ENCODE measurements at regions not wholly inside any gene's neighbourhood (a gene's known extent, or its start where the extent isn't known, plus 50 kb on each side); places are given as distances from the start of the nearest gene placed in this dataset.

DNA sequence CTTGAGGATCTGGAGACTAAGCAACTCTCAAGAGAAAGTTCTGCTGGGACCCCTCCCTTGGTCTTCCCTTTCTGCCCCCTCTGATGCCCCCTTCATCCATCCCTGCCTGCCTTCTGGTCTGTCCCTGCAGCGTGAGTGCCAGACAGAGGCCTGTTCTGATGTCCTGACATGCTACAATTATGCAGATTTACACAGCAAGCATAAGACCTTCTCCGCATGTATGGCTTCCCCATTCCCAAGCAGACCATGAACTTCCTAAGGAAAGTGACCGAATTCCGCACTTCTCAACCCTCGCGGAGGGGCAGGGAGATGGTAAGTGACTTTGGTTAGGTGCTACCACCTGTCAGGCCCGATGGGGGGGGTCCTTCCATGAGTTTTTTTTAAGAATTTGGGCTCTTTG is 150.1 kb upstream of the SDK2 start:
- DNase-seq (no peak), ATAC-seq (ENCODE audit: poor library complexity) (no peak)
- H3K27me3 ChIP-seq (ENCODE audit: control insufficient read depth in 1 of 2, insufficient read depth in 2 of 2, low read length in 2 of 2): no peaks in the 10 kb centered on the region
- H3K36me3 Mint-ChIP-seq (ENCODE audit: low read depth): no peaks in the 10 kb centered on the region
- H3K27ac ChIP-seq (ENCODE audit: low read depth in 1 of 2, low read length in 2 of 2): no peak overlapping the region
- no peak overlapping the region for H3K27ac Mint-ChIP-seq
- no peak for TF ChIP-seq CTCF (IDR thresholded peaks at IDR 0.05)
- peaks cover 2% of the 10 kb centered on the region for H3K9me3 Mint-ChIP-seq
- intact Hi-C loops (cut with DNase I, micrococcal nuclease): no loop called here
- H3K4me1 ChIP-seq (ENCODE audit: insufficient read depth, low read length): no peaks in the 10 kb centered on the region
- no peaks in the 10 kb centered on the region for H3K36me3 ChIP-seq (ENCODE audit: insufficient read depth, low read length)
- H3K4me3 ChIP-seq (ENCODE audit: low read length): no peak overlapping the region
- CTCF ChIA-PET: no interaction called here
- no peak overlapping the region for H3K4me3 Mint-ChIP-seq
- peaks cover 4% of the 10 kb centered on the region for H3K4me1 Mint-ChIP-seq (ENCODE audit: low read depth)
- POLR2A ChIA-PET: no interaction called here
- H3K9me3 ChIP-seq (ENCODE audit: control insufficient read depth in 1 of 2, insufficient read depth in 1 of 2, low read length in 2 of 2): no peaks in the 10 kb centered on the region
- H3K27me3 Mint-ChIP-seq: no peaks in the 10 kb centered on the region

DNA sequence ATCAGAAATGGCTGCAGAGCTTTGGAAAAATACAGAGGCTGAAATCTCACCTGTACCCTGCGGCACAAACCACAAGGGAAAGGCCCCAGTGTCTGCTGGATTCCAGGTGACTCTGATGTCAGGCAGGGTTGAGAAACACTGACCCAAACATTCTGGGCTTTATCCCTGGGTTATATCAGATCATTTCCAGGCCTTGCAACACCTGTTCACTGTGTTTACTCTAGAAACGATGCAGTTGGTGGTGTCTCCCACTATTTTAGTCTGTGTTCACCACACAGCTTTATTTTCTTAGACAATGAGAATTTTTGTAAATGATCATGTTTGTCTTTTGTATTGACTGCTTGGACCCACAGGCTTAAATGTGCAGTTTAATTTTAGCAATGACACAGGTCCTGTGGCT is 151.5 kb upstream of the SDK2 start:
- no peak for TF ChIP-seq CTCF (IDR thresholded peaks at IDR 0.05)
- no peaks in the 10 kb centered on the region for H3K9me3 Mint-ChIP-seq
- no peaks in the 10 kb centered on the region for H3K27me3 Mint-ChIP-seq
- no peak overlapping the region for H3K4me3 ChIP-seq (ENCODE audit: low read length)
- intact Hi-C loops (cut with DNase I, micrococcal nuclease): no loop called here
- H3K27ac ChIP-seq (ENCODE audit: low read depth in 1 of 2, low read length in 2 of 2): no peak overlapping the region
- H3K4me3 Mint-ChIP-seq: no peak overlapping the region
- DNase-seq (no peak), ATAC-seq (ENCODE audit: poor library complexity) (no peak)
- H3K27me3 ChIP-seq (ENCODE audit: control insufficient read depth in 1 of 2, insufficient read depth in 2 of 2, low read length in 2 of 2): no peaks in the 10 kb centered on the region
- H3K4me1 Mint-ChIP-seq (ENCODE audit: low read depth): peaks cover 4% of the 10 kb centered on the region
- H3K36me3 ChIP-seq (ENCODE audit: insufficient read depth, low read length): no peaks in the 10 kb centered on the region
- no peaks in the 10 kb centered on the region for H3K36me3 Mint-ChIP-seq (ENCODE audit: low read depth)
- no peak overlapping the region for H3K27ac Mint-ChIP-seq
- H3K4me1 ChIP-seq (ENCODE audit: insufficient read depth, low read length): no peaks in the 10 kb centered on the region
- CTCF ChIA-PET: no interaction called here
- POLR2A ChIA-PET: interaction anchor here (1.2 kb wide), 1 partner anchor 74 kb away, joined by 3 read pairs; no protein-coding TSS in a partner anchor
- H3K9me3 ChIP-seq (ENCODE audit: control insufficient read depth in 1 of 2, insufficient read depth in 1 of 2, low read length in 2 of 2): no peaks in the 10 kb centered on the region

GRCh38 chr17:73797594-73798110 is 153.4 kb upstream of the SDK2 start:
- Histone ChIP-seq H3K27me3 (ENCODE audit: control insufficient read depth in 1 of 2, insufficient read depth in 2 of 2, low read length in 2 of 2) (peaks cover 0 to 4% of the 10 kb centered on the region in 2 experiments), H3K36me3 (ENCODE audit: insufficient read depth, low read length) (no peaks in the 10 kb centered on the region), H3K4me1 (ENCODE audit: insufficient read depth, low read length) (no peaks in the 10 kb centered on the region), H3K9me3 (ENCODE audit: control insufficient read depth in 1 of 2, insufficient read depth in 1 of 2, low read length in 2 of 2) (peaks cover 0 to 5% of the 10 kb centered on the region in 2 experiments), H3K4me3 (ENCODE audit: low read length) (no peak overlapping the region), H3K27ac (ENCODE audit: low read depth in 1 of 2, low read length in 2 of 2) (no peak overlapping the region)
- Mint-ChIP-seq H3K9me3 (no peaks in the 10 kb centered on the region), H3K27me3 (no peaks in the 10 kb centered on the region), H3K36me3 (ENCODE audit: low read depth) (no peaks in the 10 kb centered on the region), H3K4me1 (ENCODE audit: low read depth) (peaks cover 10% of the 10 kb centered on the region), H3K4me3 (no peak overlapping the region), H3K27ac (no peak overlapping the region)
- no peak for TF ChIP-seq CTCF (IDR thresholded peaks at IDR 0.05)
- ATAC-seq (ENCODE audit: poor library complexity) (no peak), DNase-seq (no peak)
- intact Hi-C loops (cut with DNase I, micrococcal nuclease): no loop called here
- CTCF ChIA-PET: no interaction called here
- POLR2A ChIA-PET: interaction anchor here (1.0 kb wide), 1 partner anchor 30 kb away, joined by 3 read pairs; no protein-coding TSS in a partner anchor

Data from CD4-positive, alpha-beta T cell (primary cell).